Urothelium cell line (cell line): ENCODE measurements at regions not wholly inside any gene's neighbourhood (a gene's known extent, or its start where the extent isn't known, plus 50 kb on each side); places are given as distances from the start of the nearest gene placed in this dataset.
"Not testable (repeated sequence)": the region's sequence is repeated elsewhere in the genome, so short reads cannot be mapped to it uniquely, and the experiment has no call there.

Experiments used
- DNase-seq: peaks from one replicate; pipeline ENCODE4 v3.0.0; 2011; ENCODE audit warnings: low spot score, mixed read lengths
- FAIRE-seq: peaks from 2 replicates; lab custom pipeline; 2011; peaks lifted over from hg19 to GRCh38; lab: Jason Lieb, UNC

DNA sequence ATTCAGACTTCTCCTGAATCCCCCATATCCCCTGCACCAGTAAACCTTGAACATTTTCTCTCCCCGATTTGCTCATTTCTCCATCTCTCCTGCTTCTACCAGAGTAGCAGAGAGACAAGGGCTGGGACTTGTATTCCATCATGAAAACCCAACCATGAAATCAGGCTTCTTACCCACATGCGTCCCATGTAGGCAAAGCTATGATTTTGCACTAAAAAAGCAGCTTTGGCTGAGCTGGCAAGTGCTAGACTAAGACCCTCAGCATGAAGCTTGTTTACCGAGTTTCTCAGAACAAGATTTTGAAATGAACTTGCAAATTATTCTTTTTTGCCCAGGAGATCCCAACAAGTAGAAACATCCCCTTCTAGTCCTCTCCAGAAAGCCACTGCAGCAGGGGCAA is 80.3 kb upstream of the RFLNA start:
- no peak for DNase-seq
- no peak for FAIRE-seq

DNA sequence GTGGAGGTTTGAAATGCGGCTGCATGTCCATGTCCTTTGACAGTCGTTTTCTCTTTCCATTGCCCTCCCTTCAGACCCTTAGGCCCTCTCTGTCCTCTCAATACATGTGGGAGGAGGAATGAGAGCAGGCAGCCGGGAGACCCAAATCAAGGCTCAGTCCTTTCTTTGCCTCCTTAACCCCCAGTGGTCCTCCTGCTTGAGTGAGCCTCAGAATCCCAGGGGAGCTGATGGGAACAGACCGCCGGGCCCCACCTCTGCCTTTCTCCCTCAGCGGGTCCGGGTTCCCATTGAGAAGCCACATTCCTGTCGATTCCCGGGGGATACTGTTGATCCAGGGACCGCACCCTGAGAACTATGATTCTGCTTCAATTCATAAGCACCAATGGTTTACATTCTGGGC is 77.9 kb upstream of the RFLNA start:
- no peak for FAIRE-seq
- DNase-seq, result no peak

DNA sequence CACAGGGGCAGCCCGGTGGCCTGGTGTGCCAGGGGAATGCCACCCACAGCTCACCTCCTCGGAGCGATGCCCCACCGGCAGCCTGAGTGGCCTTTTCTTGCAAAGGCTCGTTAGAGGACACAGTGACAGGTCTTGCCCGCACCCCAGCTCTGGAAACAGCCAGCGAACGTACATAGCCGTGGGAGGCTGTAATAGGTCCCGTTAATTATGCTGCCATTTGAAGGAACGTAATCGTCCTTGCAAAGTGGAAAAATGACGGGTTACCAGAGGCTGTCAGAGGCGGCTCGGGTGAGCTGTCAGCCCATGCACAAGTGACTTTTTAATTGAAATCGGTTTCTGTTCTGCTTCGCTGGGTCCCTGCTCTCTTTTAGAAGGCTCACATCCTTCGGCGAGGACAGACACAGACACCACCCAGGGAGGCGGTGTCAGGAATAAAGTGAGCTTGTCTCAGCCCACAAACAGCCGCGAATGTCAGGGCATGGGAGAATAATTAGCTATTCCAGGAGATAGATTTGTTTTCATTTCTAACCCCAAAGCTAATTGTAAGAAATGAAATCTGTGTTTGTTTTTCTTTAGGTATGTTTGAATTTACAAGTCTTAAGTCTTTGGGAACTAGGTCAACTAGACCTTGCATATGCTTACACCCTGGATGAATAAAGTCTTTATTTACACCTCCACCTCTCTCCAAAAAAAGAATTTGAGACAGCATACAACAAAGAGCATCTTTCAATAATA is 77.2 kb upstream of the RFLNA start:
- DNase-seq, result no peak
- no peak for FAIRE-seq

DNA sequence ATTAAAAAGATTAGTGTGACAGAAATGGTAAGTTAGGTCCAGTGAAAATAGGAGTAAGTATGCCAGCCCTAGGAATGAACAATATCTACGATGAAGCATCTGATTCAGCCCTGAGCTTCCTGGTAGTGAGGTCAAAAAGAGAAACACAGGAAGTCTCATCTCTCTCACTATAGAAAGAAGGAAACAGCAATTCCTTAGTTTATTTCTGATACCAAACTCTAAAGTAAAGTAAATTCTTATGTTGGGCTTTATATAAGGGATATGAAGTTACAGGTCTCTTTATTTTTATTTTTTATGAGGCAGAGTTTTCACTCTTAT is 76.7 kb upstream of the RFLNA start:
- DNase-seq, result no peak
- no peak for FAIRE-seq

DNA sequence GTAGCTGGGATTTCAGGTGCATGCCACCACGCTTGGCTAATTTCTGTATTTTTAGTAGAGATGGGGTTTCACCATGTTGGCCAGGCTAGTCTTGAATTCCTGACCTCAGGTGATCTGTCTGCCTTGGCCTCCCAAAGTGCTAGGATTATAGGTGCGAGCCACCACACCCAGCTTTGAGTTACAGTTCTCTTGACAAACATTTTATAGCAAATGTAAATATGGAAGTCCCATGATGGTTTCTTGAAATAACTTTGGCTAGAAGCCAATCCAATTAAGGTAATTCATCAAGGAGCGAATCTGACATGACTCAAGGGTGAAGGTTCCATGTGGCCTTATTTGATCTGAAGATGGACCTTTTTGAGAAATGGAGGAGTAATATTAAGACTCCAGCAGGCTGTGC is 76.2 kb upstream of the RFLNA start:
- not testable (repeated sequence) for FAIRE-seq, DNase-seq

DNA sequence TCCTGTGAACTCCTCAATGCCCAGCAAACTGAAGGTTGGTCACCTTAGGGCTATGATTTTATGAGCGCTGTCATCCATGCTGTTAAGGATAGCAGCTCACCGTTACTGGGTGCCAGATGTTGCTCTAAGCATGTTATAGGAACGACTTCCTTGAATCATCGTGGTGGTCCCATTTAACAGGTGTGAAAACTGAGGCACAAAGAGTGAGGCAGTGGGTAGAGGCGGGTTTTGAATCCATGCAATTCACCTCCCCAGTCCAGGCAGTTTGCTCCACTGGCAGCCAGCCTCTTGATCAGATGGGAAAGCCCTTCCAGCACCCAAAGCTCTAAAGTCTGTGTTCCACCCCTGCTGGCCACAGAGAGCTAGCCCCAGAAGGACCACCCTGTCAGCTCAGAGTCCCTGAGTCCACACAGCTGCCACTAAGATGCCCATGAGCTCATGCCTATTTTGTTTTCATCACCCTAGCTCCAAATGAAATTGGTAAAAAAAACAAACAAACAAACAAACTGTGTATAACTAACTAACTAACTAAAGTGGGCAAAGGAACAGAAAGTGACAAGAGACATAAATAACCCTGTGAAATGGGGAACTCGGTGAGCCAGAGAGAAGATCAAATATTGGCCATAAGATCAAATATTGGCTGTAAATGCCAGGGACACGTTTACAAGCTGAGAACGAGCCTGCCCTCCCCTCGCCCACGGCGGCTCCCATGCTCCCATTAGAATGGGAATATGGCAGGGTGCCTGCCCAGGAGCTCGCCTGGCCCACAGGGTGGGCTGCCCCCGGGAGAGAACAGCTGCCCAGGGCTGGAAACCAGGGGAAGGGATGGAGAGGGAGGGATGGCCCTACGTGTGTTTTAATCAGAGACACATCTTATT is 72.3 kb upstream of the RFLNA start:
- FAIRE-seq (no peak), DNase-seq (no peak)

DNA sequence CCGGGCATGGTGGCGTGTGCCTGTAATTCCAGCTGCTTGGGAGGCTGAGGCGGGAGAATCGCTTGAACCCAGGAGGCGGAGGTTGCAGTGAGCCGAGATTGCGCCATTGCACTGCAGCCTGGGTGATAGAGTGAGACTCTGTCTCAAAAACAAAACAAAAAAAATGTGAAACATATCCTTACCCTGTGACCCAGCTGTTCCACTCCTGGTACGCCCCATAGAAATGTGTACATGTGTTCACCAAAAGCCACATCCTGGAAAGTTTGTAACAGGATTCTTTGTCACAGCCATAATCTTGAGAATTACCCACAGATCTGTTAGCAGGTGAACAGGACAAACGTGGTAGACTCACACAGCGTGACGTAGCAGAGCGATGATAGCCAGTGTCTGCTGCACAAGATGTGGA is 71.2 kb upstream of the RFLNA start:
- DNase-seq, FAIRE-seq: not testable (repeated sequence)

DNA sequence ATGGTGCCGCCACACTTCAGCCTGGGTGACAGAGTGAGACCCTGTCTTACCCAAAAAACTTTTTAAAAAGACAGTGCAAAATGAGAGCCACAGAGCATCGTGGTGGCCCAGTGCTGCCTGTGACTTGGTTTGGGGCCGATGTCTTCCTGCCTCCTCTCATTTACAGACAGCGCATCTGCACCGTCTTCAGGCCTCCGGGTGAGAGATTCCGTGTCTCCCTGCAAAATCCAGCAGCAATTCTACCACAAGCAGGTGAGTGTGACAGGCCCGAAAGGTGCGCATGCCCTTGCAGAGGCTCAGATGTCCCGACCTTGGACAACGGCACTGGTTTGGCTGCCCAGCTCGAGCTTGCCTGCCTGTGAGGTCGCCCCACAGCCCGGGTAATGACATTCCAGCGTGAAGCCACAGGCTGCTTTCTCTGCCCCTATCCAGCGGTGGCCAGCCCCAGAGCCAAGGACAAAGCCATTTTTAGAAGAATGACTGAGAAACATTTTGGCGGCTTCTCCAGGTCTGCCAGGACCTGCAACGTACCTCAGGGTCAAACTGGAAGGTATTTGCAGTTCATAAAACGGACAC is 70.3 kb upstream of the RFLNA start:
- DNase-seq, result no peak
- FAIRE-seq, result no peak

DNA sequence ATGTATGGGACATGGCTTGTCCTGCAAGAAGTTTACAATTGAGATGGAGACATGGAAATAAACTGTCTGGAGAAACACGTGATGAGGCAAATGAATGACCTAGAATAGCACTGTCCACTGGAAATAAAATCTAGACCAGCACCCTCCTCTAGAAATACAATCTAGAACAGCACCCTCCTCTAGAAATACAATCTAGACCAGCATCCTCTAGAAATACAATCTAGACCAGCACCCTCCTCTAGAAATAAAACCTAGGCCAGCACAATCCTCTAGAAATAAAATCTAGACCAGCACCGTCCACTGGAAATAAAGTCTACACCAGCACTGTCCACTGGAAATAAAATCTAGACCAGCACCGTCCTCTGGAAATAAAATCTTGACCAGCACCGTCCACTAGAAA is 69.2 kb upstream of the RFLNA start:
- DNase-seq (no peak), FAIRE-seq (no peak)

DNA sequence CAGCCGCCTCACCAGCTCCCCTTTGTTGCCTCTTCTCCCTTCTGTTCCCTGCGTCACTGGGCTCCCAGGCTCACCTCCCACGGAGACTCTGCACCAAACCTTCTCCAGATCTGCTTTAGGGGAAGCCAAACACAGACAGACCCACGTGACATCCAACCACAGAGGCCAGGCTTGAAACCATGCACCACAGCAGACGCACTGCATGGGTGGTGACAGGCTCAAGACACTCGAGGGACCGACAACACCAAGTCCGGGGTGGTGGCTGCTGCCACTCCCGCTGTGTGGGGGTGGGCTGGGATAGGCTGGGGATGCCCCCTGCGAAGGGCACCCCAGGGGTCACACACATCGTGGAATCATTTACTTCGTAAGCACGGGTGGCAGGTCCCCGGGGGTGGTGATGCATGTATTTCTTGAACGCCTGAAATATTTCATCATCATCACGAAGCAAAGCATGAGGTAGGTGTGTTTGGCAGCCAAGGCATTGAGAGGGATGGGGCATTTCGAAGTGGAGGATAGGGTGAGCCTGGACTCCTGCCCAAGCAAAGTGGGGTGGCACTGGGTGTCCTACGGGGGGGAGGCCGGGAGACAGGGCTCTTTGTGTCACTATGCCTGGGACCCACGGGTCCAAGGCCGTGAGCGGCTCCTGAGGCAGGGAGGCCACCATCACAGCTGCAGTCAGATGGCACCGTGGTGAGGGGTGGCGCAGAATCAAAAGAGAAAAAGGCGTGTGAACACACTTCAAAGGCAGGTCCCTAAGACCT is 66.8 kb upstream of the RFLNA start:
- no peak for FAIRE-seq
- no peak for DNase-seq

DNA sequence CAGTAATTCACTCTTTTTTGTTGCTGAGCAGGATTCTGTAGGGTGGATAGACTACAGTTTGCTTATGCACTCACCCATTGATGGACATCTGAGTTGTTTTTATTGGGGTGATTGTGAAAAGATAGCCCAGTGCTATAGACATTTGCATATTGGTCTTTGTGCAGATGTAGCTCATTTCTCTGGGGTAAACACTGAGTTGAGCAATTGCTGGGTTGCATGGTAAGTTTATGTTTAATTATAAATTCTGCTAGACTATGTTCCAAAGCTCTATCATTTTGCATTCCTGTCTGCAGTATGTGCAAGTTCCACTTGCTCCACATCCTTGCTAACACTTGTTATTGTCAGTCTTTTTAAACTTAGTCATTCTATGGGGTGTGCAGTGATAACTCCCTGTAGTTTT is 65.4 kb upstream of the RFLNA start:
- no peak for FAIRE-seq
- no peak for DNase-seq

DNA sequence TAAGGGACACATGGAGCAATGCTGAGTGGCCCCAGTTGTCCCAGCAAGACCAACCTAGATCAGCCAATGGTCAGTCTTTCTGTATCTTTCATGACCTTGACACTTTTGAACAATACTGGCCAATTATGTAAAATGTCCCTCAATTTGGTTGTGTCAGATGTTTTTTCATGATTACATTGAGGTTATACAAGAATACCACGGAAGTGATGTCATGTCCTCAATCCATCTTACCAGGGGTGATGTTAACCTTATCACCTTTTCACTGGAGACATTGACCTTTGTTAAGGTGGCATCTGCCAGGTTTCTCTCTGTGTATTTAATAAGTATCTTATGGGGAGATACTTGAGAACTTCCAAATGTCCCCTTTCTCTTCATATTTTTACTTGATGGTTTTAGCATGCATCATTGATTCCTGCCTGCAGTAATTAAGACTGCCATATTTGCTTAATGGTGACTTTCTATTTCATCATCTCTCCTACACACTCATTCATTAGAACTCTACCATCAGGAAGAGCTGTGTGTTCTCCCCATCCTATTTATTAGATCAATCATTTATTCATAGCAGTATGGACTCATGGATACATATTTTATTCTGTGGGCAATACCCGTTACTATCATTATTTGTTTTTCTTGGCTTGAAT is 64.7 kb upstream of the RFLNA start:
- FAIRE-seq, result peak; percentile 13
- no peak for DNase-seq

DNA sequence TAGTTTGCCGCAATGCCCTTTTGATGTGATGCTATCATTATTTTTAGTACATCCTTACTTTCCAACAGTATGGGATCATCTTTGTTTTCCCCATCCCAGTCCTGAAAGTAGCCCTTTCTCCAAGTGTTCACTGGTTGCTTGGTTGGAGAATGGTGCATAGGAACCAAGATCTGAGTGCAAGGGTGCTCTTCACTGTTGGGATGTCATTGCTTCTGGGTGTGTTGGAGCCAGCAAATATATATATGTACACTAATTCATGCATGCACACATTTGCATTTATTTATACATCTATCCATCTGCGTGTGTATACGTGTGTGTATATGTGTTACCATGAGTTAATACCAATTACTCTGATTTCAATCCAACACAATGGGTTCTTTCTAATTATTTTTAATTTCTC is 64.1 kb upstream of the RFLNA start:
- FAIRE-seq (no peak), DNase-seq (no peak)

DNA sequence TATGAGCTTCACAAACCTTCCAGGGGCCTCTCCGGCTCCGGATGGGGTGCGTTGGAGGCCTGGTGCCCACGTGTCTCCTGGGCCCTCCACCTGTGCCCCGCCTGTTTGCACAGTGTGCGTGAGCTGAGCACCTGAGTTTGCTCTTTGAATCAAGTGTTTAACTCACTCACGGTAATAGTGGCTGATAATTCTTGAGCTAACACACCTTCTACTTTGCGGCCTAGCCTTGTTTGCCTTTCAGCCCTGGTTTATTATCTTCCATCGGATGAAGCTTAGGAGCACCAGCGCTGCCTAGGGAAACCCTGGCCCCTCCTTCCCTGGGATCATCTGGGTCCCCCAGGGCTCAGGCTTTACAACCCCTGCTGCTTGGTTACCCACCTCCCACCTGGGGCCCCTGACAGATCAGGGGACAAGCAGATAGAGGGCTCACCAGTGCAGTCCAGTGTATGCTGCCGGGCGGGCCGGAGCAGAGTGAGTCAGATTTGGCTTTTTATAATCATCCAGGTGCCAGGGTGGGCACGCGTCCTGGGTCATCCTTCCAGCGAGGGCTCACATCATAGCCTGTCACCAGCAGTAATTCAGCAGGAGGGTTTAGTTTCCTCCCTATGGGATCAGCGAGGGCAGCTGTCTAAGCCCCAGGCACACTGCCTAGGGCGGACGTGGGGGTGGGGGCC is 62.8 kb upstream of the RFLNA start:
- DNase-seq (peak; percentile 58), FAIRE-seq (peak; percentile 62)

DNA sequence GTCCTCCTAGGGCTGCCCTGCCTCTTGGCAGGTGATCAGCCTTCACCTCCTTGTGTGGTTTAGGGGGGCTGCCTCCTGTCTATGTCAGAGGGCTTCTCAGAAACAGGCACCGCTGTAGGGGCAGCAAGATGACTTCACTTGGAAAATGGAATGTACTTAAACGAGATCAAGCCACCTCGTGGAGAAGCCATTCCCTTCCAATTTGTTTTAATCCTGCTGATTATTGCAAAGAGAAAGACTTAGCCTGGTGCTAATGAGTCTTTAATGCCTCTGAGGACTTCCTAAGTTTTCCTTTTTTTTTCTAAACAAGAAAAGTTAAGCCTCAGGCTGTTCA is 62.3 kb upstream of the RFLNA start:
- FAIRE-seq (no peak), DNase-seq (no peak)

DNA sequence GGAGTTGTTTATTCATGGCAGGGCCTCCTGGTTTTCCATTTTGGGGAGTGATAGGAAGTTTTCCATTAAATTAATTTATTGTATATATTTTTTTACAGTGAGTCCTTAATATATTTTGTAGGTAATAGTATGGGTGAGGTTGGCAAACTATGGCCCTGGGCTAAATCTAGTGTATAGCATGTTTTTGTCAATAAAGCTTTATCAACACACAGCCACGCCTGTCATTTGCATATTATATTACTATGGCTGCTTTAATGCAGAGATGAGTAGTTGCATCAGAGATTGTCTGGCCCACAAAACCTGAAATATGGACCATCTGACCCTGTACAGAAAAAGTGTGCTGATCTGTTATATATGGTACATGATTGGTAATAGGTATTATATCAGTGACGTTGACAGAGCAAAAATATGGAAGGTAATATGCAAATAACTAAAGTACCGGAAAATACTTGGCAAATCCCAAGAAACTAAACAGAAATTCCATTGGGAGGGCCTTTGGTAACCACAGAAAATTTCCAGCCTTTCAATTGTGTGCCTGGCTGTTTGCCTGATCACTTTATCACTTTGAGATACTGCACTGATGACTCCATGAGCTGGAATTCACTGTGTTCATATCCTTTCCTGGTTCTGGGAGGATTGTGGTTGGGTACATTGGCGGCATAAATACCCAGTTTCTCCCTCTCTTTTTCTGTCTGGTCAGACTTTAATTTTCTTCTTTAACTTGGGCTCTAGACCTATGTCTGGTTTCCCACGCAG is 61.7 kb upstream of the RFLNA start:
- FAIRE-seq, result peak; percentile 23

DNA sequence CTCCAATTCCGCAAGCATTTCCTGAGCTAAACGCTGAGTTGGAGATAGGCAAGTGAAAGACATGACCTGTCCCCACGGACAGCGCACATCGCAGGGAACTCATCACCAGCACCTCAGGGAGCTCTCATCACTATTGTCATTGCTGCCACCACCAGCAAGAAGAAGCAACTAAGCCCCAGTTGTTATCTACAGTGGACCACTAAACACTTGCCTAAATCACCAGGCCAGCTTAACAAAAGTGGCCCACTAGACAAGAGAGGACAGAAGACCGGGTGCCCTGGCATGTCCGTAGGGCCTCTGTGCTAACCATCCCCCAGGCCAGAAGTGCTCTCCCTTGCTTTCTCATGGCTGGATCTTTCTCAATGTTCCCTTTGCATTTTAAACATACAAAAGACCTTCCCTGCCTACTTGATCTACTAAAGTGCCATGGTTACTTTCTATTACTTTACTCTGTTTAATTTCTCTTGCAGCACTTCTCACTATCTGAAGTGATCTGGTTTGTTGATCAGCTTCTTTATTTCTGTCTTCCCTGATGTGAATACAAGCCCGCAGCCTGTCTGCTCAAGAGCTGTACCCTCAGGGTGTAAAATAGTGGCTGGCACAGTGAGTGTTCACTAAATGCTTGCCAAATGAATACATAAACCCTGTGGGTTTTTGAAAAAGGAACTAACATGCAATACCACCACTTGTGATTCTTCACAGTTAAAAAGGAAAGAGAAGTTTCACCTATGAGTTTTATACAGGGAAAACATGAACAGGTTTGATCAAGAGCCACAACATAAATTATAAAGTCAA is 60.9 kb upstream of the RFLNA start:
- FAIRE-seq (peak; percentile 23), DNase-seq (peak; percentile 26)

More for the DNA sequence above, 61.7 kb upstream of the RFLNA start:
- DNase-seq, result peak; percentile 79

DNA sequence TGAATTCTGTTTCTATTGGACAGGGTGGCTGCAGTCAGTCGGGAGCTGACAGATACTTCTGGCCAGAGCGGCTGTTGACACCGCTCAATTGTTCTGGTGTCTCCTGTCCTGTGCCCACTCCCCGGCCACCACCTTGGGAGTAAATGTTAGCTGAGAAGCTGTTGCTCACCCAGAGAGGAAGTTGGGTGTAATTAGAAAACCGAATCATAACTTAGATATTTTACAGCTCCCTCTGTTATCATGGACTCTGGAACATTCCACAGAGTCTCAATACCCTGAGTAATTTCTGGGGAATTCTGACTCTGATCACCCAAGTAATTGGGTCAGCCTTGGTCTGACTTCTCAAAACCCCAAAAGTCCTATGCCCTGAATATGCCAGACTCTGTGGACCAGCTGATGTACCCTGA is 58.3 kb upstream of the RFLNA start:
- peak; percentile 27 for FAIRE-seq

DNA sequence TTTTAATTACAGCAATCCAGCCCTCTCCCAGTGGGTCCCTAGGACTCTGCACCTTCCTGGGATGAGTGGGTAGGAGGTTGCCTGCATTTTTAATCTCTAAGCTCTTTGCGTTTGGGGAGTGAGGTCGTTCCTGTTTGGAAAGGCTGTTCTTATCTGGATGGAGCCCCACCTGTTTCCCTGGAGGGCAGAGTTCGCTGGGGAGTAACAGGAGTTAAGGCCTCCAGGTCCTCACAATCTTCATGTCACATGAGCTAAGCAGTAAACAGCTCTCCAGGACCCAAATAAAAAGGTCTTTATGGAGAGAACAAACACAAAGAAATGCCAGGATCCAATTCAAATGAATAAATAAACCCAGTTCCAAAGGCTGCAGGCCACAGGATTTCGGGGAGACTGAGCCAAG is 56.0 kb upstream of the RFLNA start:
- no peak for FAIRE-seq
- no peak for DNase-seq

More for the DNA sequence above, 58.3 kb upstream of the RFLNA start:
- DNase-seq, result peak; percentile 32
